Thyroid gland (tissue), 4 donors: ENCODE measurements at regions not wholly inside any gene's neighbourhood (a gene's known extent, or its start where the extent isn't known, plus 50 kb on each side); places are given as distances from the start of the nearest gene placed in this dataset.

Experiments
- DNase-seq, 2 donors: peaks; one replicate each; pipeline ENCODE4 v3.0.0-alpha.2; 2019
- H3K27ac ChIP-seq, 3 donors: fragments of 200-600 bp; sonication (generic); 1 replicate in 2 of 3; 2 replicates in 1 of 3; pipeline ENCODE4 v1.5.1; 2016 to 2019; ENCODE audit warnings: mild to moderate bottlenecking in 1 of 3, moderate library complexity in 1 of 3
- H3K27me3 ChIP-seq: fragments of 200-600 bp; sonication (generic); one replicate; pipeline ENCODE4 v1.5.1; 2019
- H3K36me3 ChIP-seq, 2 donors: fragments of 200-600 bp; sonication (generic); one replicate each; pipeline ENCODE4 v1.5.1; 2016 to 2019
- H3K4me1 ChIP-seq, 2 donors: fragments of 200-600 bp; sonication (generic); one replicate each; pipeline ENCODE4 v1.5.1; 2017 to 2019
- H3K4me3 ChIP-seq, 3 donors: fragments of 200-600 bp; sonication (generic); replicated peaks in 1 of 3; 1 replicate in 2 of 3; 2 replicates in 1 of 3; pipeline ENCODE4 v1.5.1; 2016; ENCODE audit warnings: mild to moderate bottlenecking in 1 of 3
- H3K9me3 ChIP-seq: fragments of 200-600 bp; sonication (generic); one replicate; pipeline ENCODE4 v1.5.1; 2017
- POLR2A ChIP-seq, 2 donors: fragments of 450-650 bp; IDR thresholded peaks; one replicate each; pipeline ENCODE4 v1.6.1; 2017; ENCODE audit warnings: antibody characterized with exemption in 2 of 2, mild to moderate bottlenecking in 2 of 2, moderate library complexity in 1 of 2
- WGBS, 2 donors: methylation state at CpG; one replicate each; pipeline ENCODE4 v1.1.5; 2017; 5-methylcytosine and 5-hydroxymethylcytosine counted together
- intact Hi-C: fragments of 100-400 bp; cut with DNase I; formaldehyde crosslinking; loops from one replicate; pipeline ENCODE4 v1.15.1; 2023
- TF ChIP-seq, protein P1 (sequence below), 6 experiments: fragments of 200-600 bp in 3 of 6; fragments of 450-650 bp in 3 of 6; sonication (generic) in 3 of 6; IDR thresholded peaks; one replicate each; pipeline ENCODE4 v1.5.1; 2016 to 2019; ENCODE audit warnings: antibody characterized with exemption in 6 of 6, mild to moderate bottlenecking in 2 of 6, inconsistent platforms in 1 of 6, moderate library complexity in 1 of 6

DNA sequence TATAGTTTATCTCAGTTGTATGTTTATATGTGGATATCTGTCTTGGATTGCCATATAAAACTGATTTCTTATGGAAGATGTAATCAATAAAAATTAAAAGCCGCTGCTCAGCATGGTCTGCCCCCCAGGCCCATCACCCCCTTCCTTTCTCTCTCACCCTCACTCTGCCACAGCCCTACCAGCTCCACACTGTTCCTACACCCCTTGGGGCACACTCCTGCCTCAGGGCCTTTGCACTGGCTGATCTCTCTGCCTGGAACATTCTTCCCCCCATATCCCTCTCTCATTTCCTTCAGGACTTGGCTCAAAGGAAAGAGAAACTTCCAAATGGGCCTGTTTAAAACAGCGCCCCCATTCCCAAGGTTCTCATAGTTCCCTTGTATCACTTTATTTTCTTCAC, 63.1 kb downstream of the LRRC32 start:
- Histone ChIP-seq H3K27me3 (no peaks in the 10 kb centered on the region), H3K4me1 (peaks cover 7 to 44% of the 10 kb centered on the region in 2 donors), H3K27ac (no peak overlapping the region), H3K36me3 (no peaks in the 10 kb centered on the region), H3K4me3 (no peak overlapping the region), H3K9me3 (no peaks in the 10 kb centered on the region)
- TF ChIP-seq POLR2A (IDR thresholded peaks at IDR 0.05), result no peak
- TF ChIP-seq, protein P1, sequence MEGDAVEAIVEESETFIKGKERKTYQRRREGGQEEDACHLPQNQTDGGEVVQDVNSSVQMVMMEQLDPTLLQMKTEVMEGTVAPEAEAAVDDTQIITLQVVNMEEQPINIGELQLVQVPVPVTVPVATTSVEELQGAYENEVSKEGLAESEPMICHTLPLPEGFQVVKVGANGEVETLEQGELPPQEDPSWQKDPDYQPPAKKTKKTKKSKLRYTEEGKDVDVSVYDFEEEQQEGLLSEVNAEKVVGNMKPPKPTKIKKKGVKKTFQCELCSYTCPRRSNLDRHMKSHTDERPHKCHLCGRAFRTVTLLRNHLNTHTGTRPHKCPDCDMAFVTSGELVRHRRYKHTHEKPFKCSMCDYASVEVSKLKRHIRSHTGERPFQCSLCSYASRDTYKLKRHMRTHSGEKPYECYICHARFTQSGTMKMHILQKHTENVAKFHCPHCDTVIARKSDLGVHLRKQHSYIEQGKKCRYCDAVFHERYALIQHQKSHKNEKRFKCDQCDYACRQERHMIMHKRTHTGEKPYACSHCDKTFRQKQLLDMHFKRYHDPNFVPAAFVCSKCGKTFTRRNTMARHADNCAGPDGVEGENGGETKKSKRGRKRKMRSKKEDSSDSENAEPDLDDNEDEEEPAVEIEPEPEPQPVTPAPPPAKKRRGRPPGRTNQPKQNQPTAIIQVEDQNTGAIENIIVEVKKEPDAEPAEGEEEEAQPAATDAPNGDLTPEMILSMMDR (IDR thresholded peaks at IDR 0.05), result no peak
- intact Hi-C loops, result no loop called here
- no peak for DNase-seq
- WGBS, 2 donors, result 96 to 99% methylated on average over 2 of the region's 2 CpGs

DNA sequence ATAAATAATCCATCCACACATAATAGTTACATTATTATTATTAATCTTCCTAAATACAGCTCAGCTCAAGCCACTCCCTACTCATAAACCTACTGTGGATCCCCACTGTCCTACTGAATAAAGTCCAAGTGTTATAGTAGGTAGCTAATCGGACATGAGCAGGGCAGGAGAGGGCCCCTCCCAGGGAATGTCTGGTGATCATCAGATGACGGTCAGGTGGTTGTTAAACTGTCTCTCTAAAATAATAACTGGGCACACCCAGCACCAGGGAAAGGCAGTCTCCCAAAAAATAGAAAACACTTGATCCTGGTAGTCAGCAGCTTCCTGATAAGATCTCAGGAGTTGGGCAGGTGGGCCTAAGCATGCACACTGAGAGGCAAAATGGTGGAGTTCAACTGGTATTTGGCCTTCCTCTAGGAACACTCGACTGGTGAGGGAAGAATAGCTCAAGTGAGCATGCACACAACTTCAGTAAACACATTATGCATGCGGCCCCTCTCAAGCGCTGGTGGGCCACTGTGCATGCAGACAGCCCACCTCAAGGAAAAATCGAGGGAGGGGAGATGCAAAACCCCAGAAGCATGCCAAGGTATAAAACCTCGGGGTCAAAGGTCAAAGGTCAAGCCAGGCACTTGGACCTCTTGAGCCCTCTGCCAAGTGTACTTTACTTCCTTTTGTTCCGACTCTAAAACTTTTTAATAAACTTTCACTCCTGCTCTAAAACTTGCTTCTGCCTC, 65.0 kb downstream of the LRRC32 start:
- Histone ChIP-seq H3K4me1 (peaks cover 7 to 41% of the 10 kb centered on the region in 2 donors), H3K27me3 (no peaks in the 10 kb centered on the region), H3K27ac (peak overlapping the region in 2 of 3 donors; percentile 12 to 28), H3K9me3 (no peaks in the 10 kb centered on the region), H3K4me3 (no peak overlapping the region), H3K36me3 (no peaks in the 10 kb centered on the region)
- TF ChIP-seq, protein P1 (IDR thresholded peaks at IDR 0.05), result no peak
- TF ChIP-seq POLR2A (IDR thresholded peaks at IDR 0.05), result no peak
- WGBS, 2 donors, result 82 to 85% methylated on average over 8 of the region's 8 CpGs
- intact Hi-C loops, result no loop called here
- DNase-seq, result no peak

DNA sequence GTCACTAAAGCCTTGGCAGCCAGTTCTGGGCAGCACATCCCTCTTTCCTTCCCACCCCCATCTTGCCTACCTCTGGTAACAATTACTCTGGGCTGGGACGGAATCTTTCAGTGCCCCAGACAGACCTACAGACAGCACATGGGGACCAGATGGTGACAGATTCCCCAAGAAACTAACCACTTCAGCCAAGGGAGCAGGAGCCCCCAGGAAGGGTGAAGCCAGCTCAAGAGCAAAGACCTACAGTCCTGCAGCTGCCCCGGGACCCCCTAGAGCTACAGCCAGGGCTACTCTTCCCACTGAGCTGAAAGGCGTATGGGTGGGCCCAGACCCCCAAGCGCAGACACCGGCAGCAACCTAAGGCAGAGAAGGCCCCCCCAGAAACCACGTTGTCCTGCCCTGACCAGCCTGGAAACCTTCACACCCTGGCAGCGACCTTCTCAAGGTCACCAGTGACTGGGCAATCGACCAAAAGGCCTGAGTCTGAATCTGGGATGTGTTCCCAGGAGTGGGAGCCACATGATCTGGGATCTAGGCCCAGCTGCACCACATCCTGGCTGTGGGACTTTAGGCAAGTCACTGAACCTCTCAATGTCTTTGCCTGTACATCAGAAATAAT, 65.8 kb downstream of the LRRC32 start:
- H3K36me3 ChIP-seq, result no peaks in the 10 kb centered on the region
- H3K4me3 ChIP-seq, result no peak overlapping the region
- peaks cover 7 to 34% of the 10 kb centered on the region in 2 donors for H3K4me1 ChIP-seq
- DNase-seq, result peak in 1 of 2 donors; percentile 35
- TF ChIP-seq POLR2A (IDR thresholded peaks at IDR 0.05), result no peak
- TF ChIP-seq, protein P1 (IDR thresholded peaks at IDR 0.05), result no peak
- WGBS, 2 donors, result 81 to 89% methylated on average over 1 to 7 of the region's 8 CpGs
- intact Hi-C loops, result no loop called here
- H3K9me3 ChIP-seq, result no peaks in the 10 kb centered on the region
- no peaks in the 10 kb centered on the region for H3K27me3 ChIP-seq
- H3K27ac ChIP-seq, result peak overlapping the region in 1 of 3 donors; percentile 28

DNA sequence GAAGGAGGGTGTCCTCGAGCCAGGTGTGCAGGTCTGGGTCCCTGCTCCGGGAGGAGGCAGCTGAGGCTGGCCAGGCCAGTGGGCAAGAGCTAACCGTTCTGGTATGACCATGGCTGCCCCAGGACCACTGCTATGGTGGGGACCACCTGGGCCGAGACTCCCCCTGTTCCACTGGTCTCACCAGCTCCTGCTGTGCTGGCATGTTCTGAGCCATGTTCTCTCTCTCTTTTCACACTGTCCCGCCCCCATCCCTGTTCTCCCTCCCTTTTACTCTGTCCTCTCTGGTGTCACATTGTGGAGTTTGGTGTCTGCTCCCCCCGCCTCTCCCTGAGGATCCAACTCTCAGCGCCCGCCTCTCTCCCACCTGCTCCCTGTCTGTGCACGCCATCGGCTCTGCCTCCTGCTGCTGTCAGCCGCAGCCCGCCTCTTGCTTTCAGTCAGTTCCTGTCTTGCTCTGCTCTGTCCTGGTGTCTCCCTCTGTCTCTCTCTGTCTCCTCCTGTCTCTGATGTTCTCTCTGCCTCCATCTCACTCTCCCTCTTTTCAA, 66.4 kb downstream of the LRRC32 start:
- H3K27me3 ChIP-seq, result no peaks in the 10 kb centered on the region
- no peaks in the 10 kb centered on the region for H3K36me3 ChIP-seq
- TF ChIP-seq, protein P1 (IDR thresholded peaks at IDR 0.05), result no peak
- no peak for TF ChIP-seq POLR2A (IDR thresholded peaks at IDR 0.05)
- no peak overlapping the region for H3K4me3 ChIP-seq
- peak overlapping the region in 2 of 3 donors; percentile 28 to 46 for H3K27ac ChIP-seq
- H3K4me1 ChIP-seq, result peaks cover 7 to 34% of the 10 kb centered on the region in 2 donors
- WGBS, 2 donors, result 91% methylated on average over 12 of the region's 12 CpGs
- no peaks in the 10 kb centered on the region for H3K9me3 ChIP-seq
- DNase-seq, result no peak
- intact Hi-C loops, result no loop called here

DNA sequence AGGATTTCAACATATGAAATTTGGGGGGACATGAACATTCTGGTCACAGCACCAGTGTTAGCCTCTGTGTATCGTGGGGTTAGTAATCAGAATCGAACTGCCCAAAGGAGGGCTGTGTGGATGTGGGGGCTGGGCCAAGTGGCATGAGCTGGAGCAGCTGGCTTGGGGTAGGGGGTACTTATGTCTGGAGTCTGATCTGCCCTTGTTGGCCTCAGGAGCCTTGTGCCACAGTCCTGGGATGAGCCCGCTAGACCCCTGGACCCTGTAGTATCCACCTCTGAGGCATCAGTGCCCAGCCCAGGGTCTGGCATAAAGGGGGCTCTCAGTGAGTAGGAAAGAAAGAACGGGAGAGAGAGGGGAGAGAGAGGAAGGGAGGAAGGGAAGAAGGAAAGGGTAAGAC, 67.3 kb downstream of the LRRC32 start:
- no peaks in the 10 kb centered on the region for H3K9me3 ChIP-seq
- no peaks in the 10 kb centered on the region for H3K36me3 ChIP-seq
- H3K27ac ChIP-seq, result peak overlapping the region in 1 of 3 donors; percentile 46
- no peaks in the 10 kb centered on the region for H3K27me3 ChIP-seq
- peaks cover 7 to 34% of the 10 kb centered on the region in 2 donors for H3K4me1 ChIP-seq
- 93 to 97% methylated on average over 3 to 4 of the region's 4 CpGs for WGBS, 2 donors
- intact Hi-C loops, result no loop called here
- DNase-seq, result no peak
- H3K4me3 ChIP-seq, result no peak overlapping the region
- TF ChIP-seq, protein P1 (IDR thresholded peaks at IDR 0.05), result no peak
- TF ChIP-seq POLR2A (IDR thresholded peaks at IDR 0.05), result no peak
